Stomach (tissue), 8 donors: ENCODE measurements at regions not wholly inside any gene's neighbourhood (a gene's known extent, or its start where the extent isn't known, plus 50 kb on each side); places are given as distances from the start of the nearest gene placed in this dataset.
A peak's percentile ranks its signal among the peaks of the same experiment; 100 is the strongest.

Source experiments
- DNase-seq, 2 donors: peaks; one replicate each; pipeline versions ENCODE4 v3.0.0 to v3.0.0-alpha.2; 2013 to 2019
- H3K27ac ChIP-seq, 5 donors: fragments of 200-600 bp in 4 of 5; sonication (generic) in 4 of 5; one replicate each; pipeline ENCODE4 v1.5.1; 2013 to 2019; ENCODE audit warnings: mild to moderate bottlenecking in 1 of 5, moderate library complexity in 1 of 5
- H3K27me3 ChIP-seq, 3 donors: fragments of 200-600 bp; sonication (generic); one replicate each; pipeline ENCODE4 v1.5.1; 2017 to 2019; ENCODE audit warnings: mixed run types in 1 of 3
- H3K36me3 ChIP-seq, 4 donors: fragments of 200-600 bp; sonication (generic); 1 replicate in 3 of 4; 2 replicates in 1 of 4; pipeline ENCODE4 v1.5.1; 2016 to 2019
- H3K4me1 ChIP-seq, 4 donors: fragments of 200-600 bp; sonication (generic); one replicate each; pipeline ENCODE4 v1.5.1; 2016 to 2019
- H3K4me3 ChIP-seq, 4 donors: fragments of 200-600 bp; sonication (generic) in 3 of 4; one replicate each; pipeline ENCODE4 v1.5.1; 2016 to 2019; ENCODE audit warnings: mild to moderate bottlenecking in 1 of 4
- H3K9me3 ChIP-seq, 4 donors: fragments of 200-600 bp; sonication (generic); one replicate each; pipeline ENCODE4 v1.5.1; 2016 to 2019
- EP300 ChIP-seq: sonication (generic); formaldehyde crosslinking; IDR thresholded peaks from one replicate; pipeline ENCODE4 v1.6.1; 2017; ENCODE audit warnings: antibody characterized with exemption
- POLR2A ChIP-seq, 4 donors: fragments of 450-650 bp; IDR thresholded peaks; one replicate each; pipeline ENCODE4 v1.6.1; 2016; ENCODE audit warnings: antibody characterized with exemption in 4 of 4, control low read depth in 2 of 4, mild to moderate bottlenecking in 1 of 4, moderate library complexity in 1 of 4
- POLR2AphosphoS5 ChIP-seq, 3 donors: sonication (generic); formaldehyde crosslinking; IDR thresholded peaks; one replicate each; pipeline ENCODE4 v1.6.1; 2016; ENCODE audit warnings: antibody characterized with exemption in 3 of 3
- WGBS, 5 donors: extraction: QIAGEN DNeasy Blood & Tissue Kit in 3 of 5; methylation state at CpG; one replicate each; pipeline versions ENCODE4 v1.1.5 to v1.1.7; 2013 to 2018; 5-methylcytosine and 5-hydroxymethylcytosine counted together
- intact Hi-C: fragments of 100-400 bp; cut with DNase I; formaldehyde crosslinking; loops from one replicate; pipeline ENCODE4 v1.15.1; 2023; ENCODE audit warnings: low total_unique reads
- TF ChIP-seq, protein P1 (sequence below), 7 experiments: fragments of 450-650 bp in 4 of 7; fragments of 200-600 bp in 3 of 7; sonication (generic) in 3 of 7; IDR thresholded peaks; one replicate each; pipeline ENCODE4 v1.5.1; 2016 to 2019; ENCODE audit warnings: antibody characterized with exemption in 7 of 7, control low read depth in 2 of 7, mild to moderate bottlenecking in 1 of 7
- donor health status: healthy with polysubstance abuse.
- donor health status: Bipolar disorder and iron deficiency.
- donor health status: healthy.

DNA sequence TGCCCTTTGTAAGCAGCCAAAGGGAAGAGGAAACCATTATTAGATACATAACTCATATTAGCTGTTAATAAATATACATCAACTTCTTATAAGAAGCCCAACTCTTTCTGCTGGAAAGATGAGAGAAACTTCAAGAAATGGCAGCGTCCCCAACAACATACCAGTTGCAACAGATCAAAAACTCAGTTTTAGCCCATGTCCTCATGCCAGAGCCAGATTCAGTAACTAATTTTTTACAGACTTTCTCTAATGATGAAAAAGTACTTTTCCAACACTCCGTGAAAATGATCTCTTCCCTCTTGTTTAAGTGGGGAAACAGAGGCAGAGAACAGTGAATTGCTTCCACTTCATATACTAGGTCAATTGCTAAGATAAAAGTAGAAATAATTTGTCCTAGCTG, 206.8 kb upstream of the NUDT4 start:
- no peak for DNase-seq
- no peak overlapping the region for H3K4me3 ChIP-seq
- H3K27ac ChIP-seq = no peak overlapping the region
- WGBS, 5 donors = 77 to 98% (median 93%) methylated on average over 2 of the region's 2 CpGs
- H3K9me3 ChIP-seq = no peaks in the 10 kb centered on the region
- H3K27me3 ChIP-seq = no peaks in the 10 kb centered on the region
- H3K36me3 ChIP-seq = no peaks in the 10 kb centered on the region
- peaks cover 0 to 40% (median 22%) of the 10 kb centered on the region in 4 donors for H3K4me1 ChIP-seq
- TF ChIP-seq, protein P1, sequence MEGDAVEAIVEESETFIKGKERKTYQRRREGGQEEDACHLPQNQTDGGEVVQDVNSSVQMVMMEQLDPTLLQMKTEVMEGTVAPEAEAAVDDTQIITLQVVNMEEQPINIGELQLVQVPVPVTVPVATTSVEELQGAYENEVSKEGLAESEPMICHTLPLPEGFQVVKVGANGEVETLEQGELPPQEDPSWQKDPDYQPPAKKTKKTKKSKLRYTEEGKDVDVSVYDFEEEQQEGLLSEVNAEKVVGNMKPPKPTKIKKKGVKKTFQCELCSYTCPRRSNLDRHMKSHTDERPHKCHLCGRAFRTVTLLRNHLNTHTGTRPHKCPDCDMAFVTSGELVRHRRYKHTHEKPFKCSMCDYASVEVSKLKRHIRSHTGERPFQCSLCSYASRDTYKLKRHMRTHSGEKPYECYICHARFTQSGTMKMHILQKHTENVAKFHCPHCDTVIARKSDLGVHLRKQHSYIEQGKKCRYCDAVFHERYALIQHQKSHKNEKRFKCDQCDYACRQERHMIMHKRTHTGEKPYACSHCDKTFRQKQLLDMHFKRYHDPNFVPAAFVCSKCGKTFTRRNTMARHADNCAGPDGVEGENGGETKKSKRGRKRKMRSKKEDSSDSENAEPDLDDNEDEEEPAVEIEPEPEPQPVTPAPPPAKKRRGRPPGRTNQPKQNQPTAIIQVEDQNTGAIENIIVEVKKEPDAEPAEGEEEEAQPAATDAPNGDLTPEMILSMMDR (IDR thresholded peaks at IDR 0.05) = no peak
- TF ChIP-seq POLR2AphosphoS5 (IDR thresholded peaks at IDR 0.05) = no peak
- no peak for TF ChIP-seq POLR2A (IDR thresholded peaks at IDR 0.05)
- TF ChIP-seq EP300 = no peak
- intact Hi-C loops = no loop called here

DNA sequence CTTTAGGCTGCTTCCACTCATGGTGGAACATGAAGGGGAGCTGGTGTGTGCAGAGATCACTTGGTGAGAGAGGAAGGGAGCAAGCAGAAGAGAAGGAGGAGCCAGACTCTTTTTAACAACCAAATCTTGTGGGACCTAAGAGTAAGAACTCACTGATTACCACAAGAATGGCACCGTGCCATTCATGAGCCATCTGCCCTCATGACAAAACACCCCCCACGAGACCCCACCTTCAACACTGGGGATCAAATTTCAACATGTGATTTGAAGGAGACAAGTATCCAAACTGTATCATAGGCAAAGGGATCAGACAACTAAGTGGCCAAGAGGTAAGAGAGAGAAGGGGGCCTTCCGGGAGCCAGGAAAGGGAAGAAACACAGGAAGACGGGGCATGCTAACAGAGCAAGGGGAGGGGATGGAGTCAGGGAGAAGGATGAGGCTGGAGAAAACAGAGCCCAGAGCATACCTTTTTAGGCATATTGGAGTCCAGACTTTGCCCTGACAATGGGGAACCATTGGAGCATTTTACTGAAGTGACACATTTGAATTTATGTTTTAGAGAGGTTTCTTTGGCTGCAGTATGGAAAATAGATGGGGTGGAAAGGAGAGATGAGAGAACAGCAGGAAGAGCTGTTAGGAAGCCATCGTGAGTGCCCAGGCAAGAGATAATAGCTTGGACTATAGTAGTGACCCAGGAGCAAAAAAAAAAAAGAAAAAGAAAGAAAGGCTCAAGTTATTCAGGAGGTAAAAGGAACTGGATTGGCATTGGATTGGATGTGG, 204.4 kb upstream of the NUDT4 start:
- no peaks in the 10 kb centered on the region for H3K36me3 ChIP-seq
- H3K4me1 ChIP-seq = peaks cover 4 to 47% (median 26%) of the 10 kb centered on the region in 4 donors
- no peaks in the 10 kb centered on the region for H3K27me3 ChIP-seq
- 68 to 80% (median 75%) methylated on average over 5 of the region's 5 CpGs for WGBS, 5 donors
- peak overlapping the region in 3 of 5 donors; percentile 42 to 73 (median 66) for H3K27ac ChIP-seq
- no peak overlapping the region for H3K4me3 ChIP-seq
- H3K9me3 ChIP-seq = no peaks in the 10 kb centered on the region
- intact Hi-C loops = no loop called here
- DNase-seq = no peak
- TF ChIP-seq, protein P1 (IDR thresholded peaks at IDR 0.05) = no peak
- no peak for TF ChIP-seq POLR2AphosphoS5 (IDR thresholded peaks at IDR 0.05)
- no peak for TF ChIP-seq POLR2A (IDR thresholded peaks at IDR 0.05)
- TF ChIP-seq EP300 = no peak

DNA sequence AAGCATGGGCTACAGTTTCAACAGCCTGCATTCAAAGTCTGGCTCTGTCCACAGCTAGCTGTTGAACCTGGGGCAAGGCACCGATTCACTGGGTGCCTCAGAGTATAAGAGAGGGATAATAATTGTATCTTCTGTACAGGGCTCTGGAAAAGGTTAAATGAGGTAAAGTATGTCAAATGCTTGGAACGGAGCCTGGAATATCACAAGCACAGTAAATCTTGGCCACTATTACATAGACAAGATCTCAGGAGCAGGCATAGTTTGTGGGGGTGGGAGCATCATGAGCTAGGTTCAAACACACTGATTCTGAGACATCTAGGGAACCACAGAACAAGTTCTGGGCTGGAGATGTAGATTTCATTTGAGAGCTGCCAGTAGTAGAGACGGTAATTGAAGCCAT, 203.7 kb upstream of the NUDT4 start:
- TF ChIP-seq POLR2AphosphoS5 (IDR thresholded peaks at IDR 0.05) = no peak
- no peak for TF ChIP-seq POLR2A (IDR thresholded peaks at IDR 0.05)
- Histone ChIP-seq H3K4me1 (peaks cover 4 to 45% (median 26%) of the 10 kb centered on the region in 4 donors), H3K9me3 (no peaks in the 10 kb centered on the region), H3K27ac (peak overlapping the region in 3 of 5 donors; percentile 42 to 73 (median 66)), H3K27me3 (no peaks in the 10 kb centered on the region), H3K4me3 (no peak overlapping the region), H3K36me3 (no peaks in the 10 kb centered on the region)
- WGBS, 5 donors = 29 to 43% (median 35%) methylated on average over 3 of the region's 3 CpGs
- intact Hi-C loops = no loop called here
- peak in 1 of 2 donors; percentile 44 for DNase-seq

DNA sequence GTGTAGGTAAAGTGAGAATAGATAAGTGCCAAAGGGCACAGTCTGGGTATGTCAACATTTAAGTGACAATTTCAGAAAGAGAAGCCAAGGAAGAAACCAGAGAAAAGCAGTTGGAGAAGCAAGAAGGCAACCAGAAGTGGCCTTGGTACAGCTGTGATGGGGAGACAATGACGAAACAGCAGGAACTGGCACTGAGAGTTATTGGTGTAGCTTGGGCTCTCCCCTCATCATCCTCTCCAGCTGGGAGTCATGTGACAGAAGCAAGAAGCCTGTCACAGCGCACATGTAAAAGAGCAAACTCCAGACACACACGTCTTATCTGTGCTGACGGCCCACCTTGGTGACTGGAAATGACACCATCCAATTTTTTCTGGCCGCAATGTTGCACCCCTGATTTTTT, 203.3 kb upstream of the NUDT4 start:
- no peak overlapping the region for H3K4me3 ChIP-seq
- no peaks in the 10 kb centered on the region for H3K9me3 ChIP-seq
- 83 to 93% (median 92%) methylated on average over 5 of the region's 5 CpGs for WGBS, 5 donors
- intact Hi-C loops = no loop called here
- H3K4me1 ChIP-seq = peaks cover 4 to 45% (median 26%) of the 10 kb centered on the region in 4 donors
- peak overlapping the region in 3 of 5 donors; percentile 66 to 81 (median 73) for H3K27ac ChIP-seq
- no peak for DNase-seq
- TF ChIP-seq EP300 = no peak
- no peak for TF ChIP-seq POLR2AphosphoS5 (IDR thresholded peaks at IDR 0.05)
- TF ChIP-seq POLR2A (IDR thresholded peaks at IDR 0.05) = no peak
- TF ChIP-seq, protein P1 (IDR thresholded peaks at IDR 0.05) = no peak
- no peaks in the 10 kb centered on the region for H3K36me3 ChIP-seq
- no peaks in the 10 kb centered on the region for H3K27me3 ChIP-seq

DNA sequence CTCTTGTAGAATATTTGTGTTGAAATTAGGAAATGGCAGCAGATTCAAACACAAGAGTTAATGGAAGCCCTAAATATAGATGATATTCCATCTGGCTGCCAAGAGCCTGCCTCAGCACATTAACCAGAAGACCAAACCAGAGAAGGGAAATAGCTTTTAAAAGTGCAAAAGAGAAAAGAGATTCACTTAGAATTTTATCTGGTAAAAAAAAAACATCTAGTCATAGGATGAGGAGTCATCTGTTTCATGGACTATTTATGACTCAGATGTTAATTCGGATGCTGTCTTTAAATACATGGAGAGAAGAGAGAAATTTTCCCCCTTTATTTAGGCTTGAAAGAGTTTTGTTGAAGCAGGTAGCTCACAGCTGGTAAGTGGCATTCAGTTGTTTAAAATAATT, 201.6 kb upstream of the NUDT4 start:
- H3K4me1 ChIP-seq = peaks cover 4 to 45% (median 26%) of the 10 kb centered on the region in 4 donors
- TF ChIP-seq EP300 = no peak
- no peak for TF ChIP-seq POLR2AphosphoS5 (IDR thresholded peaks at IDR 0.05)
- TF ChIP-seq, protein P1 (IDR thresholded peaks at IDR 0.05) = no peak
- TF ChIP-seq POLR2A (IDR thresholded peaks at IDR 0.05) = no peak
- no peaks in the 10 kb centered on the region for H3K9me3 ChIP-seq
- intact Hi-C loops = no loop called here
- H3K27me3 ChIP-seq = no peaks in the 10 kb centered on the region
- WGBS, 5 donors = 51 to 69% (median 60%) methylated on average over 1 of the region's 1 CpG
- H3K4me3 ChIP-seq = no peak overlapping the region
- peak in 1 of 2 donors; percentile 66 for DNase-seq
- H3K36me3 ChIP-seq = no peaks in the 10 kb centered on the region
- H3K27ac ChIP-seq = peak overlapping the region in 4 of 5 donors; percentile 50 to 81 (median 70)
